Liver (tissue), 8 donors: ENCODE measurements at regions not wholly inside any gene's neighbourhood (a gene's known extent, or its start where the extent isn't known, plus 50 kb on each side); places are given as distances from the start of the nearest gene placed in this dataset.

ENCODE experiments used
- DNase-seq: peaks from one replicate; pipeline ENCODE4 v3.0.0-alpha.2; 2017; ENCODE audit warnings: low spot score
- H3K27ac ChIP-seq, 2 donors: one replicate each; pipeline ENCODE4 v1.7.0; 2013; ENCODE audit warnings: inconsistent platforms in 2 of 2, low read length in 2 of 2, control low read depth in 1 of 2, low read depth in 1 of 2, mild to moderate bottlenecking in 1 of 2
- H3K27me3 ChIP-seq, 4 donors: one replicate each; pipeline versions ENCODE4 v1.6.1 to v1.7.0; 2013; ENCODE audit warnings: low read length in 3 of 4, inconsistent platforms in 1 of 4, mild to moderate bottlenecking in 1 of 4, moderate library complexity in 1 of 4; ENCODE audit not compliant: control insufficient read depth in 4 of 4, insufficient read depth in 4 of 4
- H3K36me3 ChIP-seq, 4 donors: one replicate each; pipeline versions ENCODE4 v1.6.1 to v1.7.0; 2013; ENCODE audit warnings: low read length in 3 of 4, mild to moderate bottlenecking in 3 of 4, low read depth in 1 of 4, moderate library complexity in 1 of 4; ENCODE audit not compliant: control insufficient read depth in 4 of 4, insufficient read depth in 3 of 4
- H3K4me1 ChIP-seq, 4 donors: one replicate each; pipeline versions ENCODE4 v1.6.1 to v1.7.0; 2013; ENCODE audit warnings: low read length in 3 of 4, mild to moderate bottlenecking in 3 of 4, moderate library complexity in 1 of 4; ENCODE audit not compliant: control insufficient read depth in 4 of 4, insufficient read depth in 4 of 4
- H3K4me3 ChIP-seq, 3 donors: one replicate each; pipeline versions ENCODE4 v1.6.1 to v1.7.0; 2013; ENCODE audit warnings: low read length in 3 of 3, control low read depth in 1 of 3, low read depth in 1 of 3, mild to moderate bottlenecking in 1 of 3
- H3K9ac ChIP-seq, 2 donors: one replicate each; pipeline ENCODE4 v1.7.0; 2013; ENCODE audit warnings: low read length in 2 of 2, mild to moderate bottlenecking in 2 of 2, moderate library complexity in 2 of 2, control low read depth in 1 of 2, low read depth in 1 of 2
- H3K9me3 ChIP-seq, 4 donors: one replicate each; pipeline versions ENCODE4 v1.6.1 to v1.7.0; 2013; ENCODE audit warnings: low read length in 3 of 4; ENCODE audit not compliant: control insufficient read depth in 4 of 4
- ATF3 ChIP-seq: IDR thresholded peaks from 2 replicates; pipeline ENCODE4 v1.6.1; 2016; ENCODE audit warnings: antibody characterized with exemption
- CTCF ChIP-seq: fragments of 150-350 bp; IDR thresholded peaks from 2 replicates; pipeline ENCODE4 v1.5.1; 2017; ENCODE audit warnings: improper control_type of control experiment, low read depth, low read length; ENCODE audit not compliant: missing input control
- FOXA1 ChIP-seq: IDR thresholded peaks from 2 replicates; pipeline ENCODE4 v1.6.1; 2016; ENCODE audit warnings: antibody characterized with exemption
- FOXA2 ChIP-seq: IDR thresholded peaks from 2 replicates; pipeline ENCODE4 v1.6.1; 2016; ENCODE audit warnings: antibody characterized with exemption
- GABPA ChIP-seq, 2 donors: IDR thresholded peaks in 1 of 2; conservative IDR thresholded peaks in 1 of 2; 2 replicates each; pipeline ENCODE4 v1.6.1; 2016; ENCODE audit warnings: antibody characterized with exemption in 2 of 2, mild to moderate bottlenecking in 1 of 2, moderate library complexity in 1 of 2
- HNF4A ChIP-seq, 2 donors: conservative IDR thresholded peaks; 2 replicates each; pipeline ENCODE4 v1.6.1; 2016; ENCODE audit warnings: antibody characterized with exemption in 2 of 2, mild to moderate bottlenecking in 2 of 2
- HNF4G ChIP-seq: IDR thresholded peaks from 2 replicates; pipeline ENCODE4 v1.6.1; 2016; ENCODE audit warnings: antibody characterized with exemption
- NR2F2 ChIP-seq: IDR thresholded peaks from 2 replicates; pipeline ENCODE4 v1.6.1; 2016; ENCODE audit warnings: antibody characterized with exemption
- RAD21 ChIP-seq, 2 donors: IDR thresholded peaks; 2 replicates each; pipeline ENCODE4 v1.6.1; 2016; ENCODE audit warnings: antibody characterized with exemption in 2 of 2, mild to moderate bottlenecking in 2 of 2
- RXRA ChIP-seq, 2 donors: IDR thresholded peaks; 2 replicates each; pipeline ENCODE4 v1.6.1; 2017 to 2018; ENCODE audit warnings: antibody characterized with exemption in 2 of 2, mild to moderate bottlenecking in 1 of 2
- SP1 ChIP-seq: IDR thresholded peaks from 2 replicates; pipeline ENCODE4 v1.6.1; 2018; ENCODE audit warnings: antibody characterized with exemption, mild to moderate bottlenecking
- TAF1 ChIP-seq: conservative IDR thresholded peaks from 2 replicates; pipeline ENCODE4 v1.6.1; 2016; ENCODE audit warnings: antibody characterized with exemption, mild to moderate bottlenecking
- YY1 ChIP-seq: IDR thresholded peaks from 2 replicates; pipeline ENCODE4 v1.6.1; 2016; ENCODE audit warnings: antibody characterized with exemption, mild to moderate bottlenecking
- WGBS: extraction: QIAGEN DNeasy Blood & Tissue Kit; methylation state at CpG from one replicate; pipeline ENCODE4 v1.1.7; 2013; 5-methylcytosine and 5-hydroxymethylcytosine counted together
- TF ChIP-seq, protein P1 (sequence below): IDR thresholded peaks from 2 replicates; pipeline ENCODE4 v1.6.1; 2016; ENCODE audit warnings: antibody characterized with exemption
- TF ChIP-seq, protein P2 (sequence below): IDR thresholded peaks from 2 replicates; pipeline ENCODE4 v1.6.1; 2016; ENCODE audit warnings: antibody characterized with exemption
- TF ChIP-seq, protein P3 (sequence below): IDR thresholded peaks from 2 replicates; pipeline ENCODE4 v1.6.1; 2016; ENCODE audit warnings: antibody characterized with exemption, mild to moderate bottlenecking
- donor health status: healthy.
- donor health status: healthy.
- donor health status: healthy.
- donor health status: healthy.
- donor health status: healthy.

GRCh38 chr1:98452162-98452561 is 209.4 kb upstream of the SNX7 start:
- H3K9ac ChIP-seq: no peak overlapping the region
- no peaks in the 10 kb centered on the region for H3K4me1 ChIP-seq
- no peaks in the 10 kb centered on the region for H3K9me3 ChIP-seq
- DNase-seq: no peak
- 71% methylated on average over 2 of the region's 2 CpGs for WGBS
- H3K4me3 ChIP-seq: no peak overlapping the region
- H3K27me3 ChIP-seq: peaks cover 0 to 4% (median 0%) of the 10 kb centered on the region in 4 donors
- TF ChIP-seq HNF4A (conservative IDR thresholded peaks at IDR 0.05) (no peak), FOXA2 (no peak), NR2F2 (no peak), HNF4G (no peak), RAD21 (IDR thresholded peaks at IDR 0.05) (no peak), RXRA (IDR thresholded peaks at IDR 0.05) (no peak)
- no peak overlapping the region for H3K27ac ChIP-seq
- H3K36me3 ChIP-seq: no peaks in the 10 kb centered on the region

DNA sequence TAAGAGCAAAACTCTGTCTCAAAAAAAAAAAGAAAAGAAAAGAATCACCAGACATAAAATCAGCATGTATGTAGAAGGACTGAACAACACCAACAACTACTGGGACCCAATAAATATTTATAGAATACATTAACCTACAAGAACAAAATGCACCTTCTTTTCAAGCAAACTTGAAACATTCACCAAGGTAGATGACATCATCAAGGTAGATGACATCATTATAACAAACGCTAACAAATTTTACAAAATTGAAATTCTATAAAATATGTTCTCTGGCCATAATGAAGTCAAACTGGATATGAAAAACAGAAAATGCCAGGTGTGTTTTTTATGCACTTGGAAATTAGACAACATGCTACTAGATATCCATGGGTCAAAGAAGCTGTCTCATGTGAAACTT is 220.2 kb upstream of the SNX7 start:
- no peaks in the 10 kb centered on the region for H3K27me3 ChIP-seq
- WGBS: 94% methylated on average over 1 of the region's 1 CpG
- H3K27ac ChIP-seq: no peak overlapping the region
- H3K36me3 ChIP-seq: no peaks in the 10 kb centered on the region
- H3K4me1 ChIP-seq: peaks cover 0 to 11% (median 10%) of the 10 kb centered on the region in 4 donors
- H3K9me3 ChIP-seq: no peaks in the 10 kb centered on the region
- no peak overlapping the region for H3K4me3 ChIP-seq
- H3K9ac ChIP-seq: no peak overlapping the region
- TF ChIP-seq RXRA (IDR thresholded peaks at IDR 0.05) (no peak), RAD21 (IDR thresholded peaks at IDR 0.05) (no peak), SP1 (no peak), CTCF (no peak), HNF4A (conservative IDR thresholded peaks at IDR 0.05) (no peak), NR2F2 (no peak), YY1 (no peak), ATF3 (no peak), FOXA1 (no peak), GABPA (IDR thresholded peaks at IDR 0.05 in 1 of 2, conservative IDR thresholded peaks at IDR 0.05 in 1 of 2) (no peak), TAF1 (no peak), HNF4G (no peak)
- TF ChIP-seq, protein P1, sequence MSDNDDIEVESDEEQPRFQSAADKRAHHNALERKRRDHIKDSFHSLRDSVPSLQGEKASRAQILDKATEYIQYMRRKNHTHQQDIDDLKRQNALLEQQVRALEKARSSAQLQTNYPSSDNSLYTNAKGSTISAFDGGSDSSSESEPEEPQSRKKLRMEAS: no peak
- TF ChIP-seq, protein P2, sequence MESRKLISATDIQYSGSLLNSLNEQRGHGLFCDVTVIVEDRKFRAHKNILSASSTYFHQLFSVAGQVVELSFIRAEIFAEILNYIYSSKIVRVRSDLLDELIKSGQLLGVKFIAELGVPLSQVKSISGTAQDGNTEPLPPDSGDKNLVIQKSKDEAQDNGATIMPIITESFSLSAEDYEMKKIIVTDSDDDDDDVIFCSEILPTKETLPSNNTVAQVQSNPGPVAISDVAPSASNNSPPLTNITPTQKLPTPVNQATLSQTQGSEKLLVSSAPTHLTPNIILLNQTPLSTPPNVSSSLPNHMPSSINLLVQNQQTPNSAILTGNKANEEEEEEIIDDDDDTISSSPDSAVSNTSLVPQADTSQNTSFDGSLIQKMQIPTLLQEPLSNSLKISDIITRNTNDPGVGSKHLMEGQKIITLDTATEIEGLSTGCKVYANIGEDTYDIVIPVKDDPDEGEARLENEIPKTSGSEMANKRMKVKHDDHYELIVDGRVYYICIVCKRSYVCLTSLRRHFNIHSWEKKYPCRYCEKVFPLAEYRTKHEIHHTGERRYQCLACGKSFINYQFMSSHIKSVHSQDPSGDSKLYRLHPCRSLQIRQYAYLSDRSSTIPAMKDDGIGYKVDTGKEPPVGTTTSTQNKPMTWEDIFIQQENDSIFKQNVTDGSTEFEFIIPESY: no peak
- TF ChIP-seq, protein P3, sequence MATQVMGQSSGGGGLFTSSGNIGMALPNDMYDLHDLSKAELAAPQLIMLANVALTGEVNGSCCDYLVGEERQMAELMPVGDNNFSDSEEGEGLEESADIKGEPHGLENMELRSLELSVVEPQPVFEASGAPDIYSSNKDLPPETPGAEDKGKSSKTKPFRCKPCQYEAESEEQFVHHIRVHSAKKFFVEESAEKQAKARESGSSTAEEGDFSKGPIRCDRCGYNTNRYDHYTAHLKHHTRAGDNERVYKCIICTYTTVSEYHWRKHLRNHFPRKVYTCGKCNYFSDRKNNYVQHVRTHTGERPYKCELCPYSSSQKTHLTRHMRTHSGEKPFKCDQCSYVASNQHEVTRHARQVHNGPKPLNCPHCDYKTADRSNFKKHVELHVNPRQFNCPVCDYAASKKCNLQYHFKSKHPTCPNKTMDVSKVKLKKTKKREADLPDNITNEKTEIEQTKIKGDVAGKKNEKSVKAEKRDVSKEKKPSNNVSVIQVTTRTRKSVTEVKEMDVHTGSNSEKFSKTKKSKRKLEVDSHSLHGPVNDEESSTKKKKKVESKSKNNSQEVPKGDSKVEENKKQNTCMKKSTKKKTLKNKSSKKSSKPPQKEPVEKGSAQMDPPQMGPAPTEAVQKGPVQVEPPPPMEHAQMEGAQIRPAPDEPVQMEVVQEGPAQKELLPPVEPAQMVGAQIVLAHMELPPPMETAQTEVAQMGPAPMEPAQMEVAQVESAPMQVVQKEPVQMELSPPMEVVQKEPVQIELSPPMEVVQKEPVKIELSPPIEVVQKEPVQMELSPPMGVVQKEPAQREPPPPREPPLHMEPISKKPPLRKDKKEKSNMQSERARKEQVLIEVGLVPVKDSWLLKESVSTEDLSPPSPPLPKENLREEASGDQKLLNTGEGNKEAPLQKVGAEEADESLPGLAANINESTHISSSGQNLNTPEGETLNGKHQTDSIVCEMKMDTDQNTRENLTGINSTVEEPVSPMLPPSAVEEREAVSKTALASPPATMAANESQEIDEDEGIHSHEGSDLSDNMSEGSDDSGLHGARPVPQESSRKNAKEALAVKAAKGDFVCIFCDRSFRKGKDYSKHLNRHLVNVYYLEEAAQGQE: no peak
- no peak for DNase-seq
